ENCODE measurements at regions not wholly inside any gene's neighbourhood (a gene's known extent, or its start where the extent isn't known, plus 50 kb on each side); places are given as distances from the start of the nearest gene placed in this dataset.

DNA sequence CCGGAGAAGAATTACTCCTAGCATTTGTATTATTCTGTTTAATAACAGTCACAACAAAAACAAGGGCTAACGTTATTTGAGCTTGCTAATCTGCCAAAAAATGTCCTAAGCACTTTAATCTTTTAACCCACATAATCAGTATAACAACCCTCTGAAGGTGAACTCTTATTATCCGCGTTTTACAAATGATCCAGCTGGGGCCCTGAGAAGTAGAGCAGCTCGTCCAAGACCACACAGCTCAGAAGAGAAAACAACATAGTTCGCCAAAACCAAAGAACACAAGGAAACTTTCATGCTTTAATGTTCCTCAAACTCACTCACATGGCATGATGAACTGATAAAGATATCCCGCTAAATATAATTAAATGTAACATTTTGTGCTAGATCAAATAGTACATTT lies 159.7 kb upstream of the ZNF236 start:
- Mint-ChIP-seq H3K4me1 (peaks cover 8% of the 10 kb centered on the region), H3K27me3 (ENCODE audit: low read depth) (0 out of 2 replicates have a peak, but pooled peaks cover 3% of the 10 kb centered on the region), H3K36me3 (no peaks in the 10 kb centered on the region), H3K4me3 (no peak overlapping the region), H3K9me3 (no peaks in the 10 kb centered on the region), H3K27ac (no peak overlapping the region)
- ChIA-PET POLR2A (no interaction called here), CTCF (no interaction called here)
- DNase-seq (ENCODE audit: low spot score), result no peak
- no peak for ATAC-seq
- TF ChIP-seq MYBL2 (CRISPR knock-in tag; IDR thresholded peaks at IDR 0.05), result no peak
- TF ChIP-seq ZNF317 (CRISPR knock-in tag; IDR thresholded peaks at IDR 0.05; ENCODE audit: borderline replicate concordance, low read depth), result no peak
- TF ChIP-seq SMAD3 (CRISPR knock-in tag; IDR thresholded peaks at IDR 0.05; ENCODE audit: borderline replicate concordance), result no peak
- TF ChIP-seq, protein P1, sequence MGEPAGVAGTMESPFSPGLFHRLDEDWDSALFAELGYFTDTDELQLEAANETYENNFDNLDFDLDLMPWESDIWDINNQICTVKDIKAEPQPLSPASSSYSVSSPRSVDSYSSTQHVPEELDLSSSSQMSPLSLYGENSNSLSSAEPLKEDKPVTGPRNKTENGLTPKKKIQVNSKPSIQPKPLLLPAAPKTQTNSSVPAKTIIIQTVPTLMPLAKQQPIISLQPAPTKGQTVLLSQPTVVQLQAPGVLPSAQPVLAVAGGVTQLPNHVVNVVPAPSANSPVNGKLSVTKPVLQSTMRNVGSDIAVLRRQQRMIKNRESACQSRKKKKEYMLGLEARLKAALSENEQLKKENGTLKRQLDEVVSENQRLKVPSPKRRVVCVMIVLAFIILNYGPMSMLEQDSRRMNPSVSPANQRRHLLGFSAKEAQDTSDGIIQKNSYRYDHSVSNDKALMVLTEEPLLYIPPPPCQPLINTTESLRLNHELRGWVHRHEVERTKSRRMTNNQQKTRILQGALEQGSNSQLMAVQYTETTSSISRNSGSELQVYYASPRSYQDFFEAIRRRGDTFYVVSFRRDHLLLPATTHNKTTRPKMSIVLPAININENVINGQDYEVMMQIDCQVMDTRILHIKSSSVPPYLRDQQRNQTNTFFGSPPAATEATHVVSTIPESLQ (CRISPR knock-in tag; IDR thresholded peaks at IDR 0.05), result no peak

DNA sequence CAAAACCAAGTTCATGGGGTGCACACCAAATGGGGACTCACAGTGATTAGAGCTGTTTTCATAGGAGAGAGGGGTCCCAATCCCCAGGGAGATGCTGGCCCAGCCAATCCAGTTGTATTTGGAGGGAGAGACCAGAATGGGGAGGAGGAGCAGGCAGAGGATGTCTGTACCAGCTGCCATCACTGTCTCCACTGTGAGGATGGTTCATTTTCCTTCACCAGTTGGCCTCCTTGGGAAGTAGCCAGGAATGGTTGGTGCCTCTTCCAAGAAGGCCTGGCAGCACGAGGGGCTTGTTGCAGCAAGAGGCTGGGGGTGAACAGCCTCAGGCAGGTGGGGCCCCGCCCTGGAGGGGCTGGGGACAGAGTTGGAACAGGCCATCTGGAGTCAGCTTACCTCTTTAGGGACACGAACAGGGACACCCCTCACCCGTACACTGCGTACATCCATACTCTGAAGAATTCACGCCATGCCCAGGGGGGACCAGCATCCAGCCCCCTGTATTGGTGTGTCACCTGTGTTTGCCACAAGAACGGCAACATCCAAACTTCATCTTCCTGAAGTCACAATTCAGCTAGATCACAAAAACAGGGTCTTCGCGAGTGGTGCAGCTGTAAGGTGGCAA lies 161.7 kb upstream of the ZNF236 start:
- TF ChIP-seq, protein P2, sequence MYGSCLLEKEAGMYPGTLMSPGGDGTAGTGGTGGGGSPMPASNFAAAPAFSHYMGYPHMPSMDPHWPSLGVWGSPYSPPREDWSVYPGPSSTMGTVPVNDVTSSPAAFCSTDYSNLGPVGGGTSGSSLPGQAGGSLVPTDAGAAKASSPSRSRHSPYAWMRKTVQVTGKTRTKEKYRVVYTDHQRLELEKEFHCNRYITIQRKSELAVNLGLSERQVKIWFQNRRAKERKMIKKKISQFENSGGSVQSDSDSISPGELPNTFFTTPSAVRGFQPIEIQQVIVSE (CRISPR knock-in tag; IDR thresholded peaks at IDR 0.05; ENCODE audit: borderline replicate concordance), result no peak
- TF ChIP-seq, protein P3, sequence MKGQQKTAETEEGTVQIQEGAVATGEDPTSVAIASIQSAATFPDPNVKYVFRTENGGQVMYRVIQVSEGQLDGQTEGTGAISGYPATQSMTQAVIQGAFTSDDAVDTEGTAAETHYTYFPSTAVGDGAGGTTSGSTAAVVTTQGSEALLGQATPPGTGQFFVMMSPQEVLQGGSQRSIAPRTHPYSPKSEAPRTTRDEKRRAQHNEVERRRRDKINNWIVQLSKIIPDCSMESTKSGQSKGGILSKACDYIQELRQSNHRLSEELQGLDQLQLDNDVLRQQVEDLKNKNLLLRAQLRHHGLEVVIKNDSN (CRISPR knock-in tag; IDR thresholded peaks at IDR 0.05), result no peak
- no peak for TF ChIP-seq ZNF317 (CRISPR knock-in tag; IDR thresholded peaks at IDR 0.05; ENCODE audit: borderline replicate concordance, low read depth)
- TF ChIP-seq CREM (CRISPR knock-in tag; IDR thresholded peaks at IDR 0.05), result no peak
- ChIA-PET POLR2A (no interaction called here), CTCF (no interaction called here)
- Mint-ChIP-seq H3K27me3 (ENCODE audit: low read depth) (no peaks in the 10 kb centered on the region), H3K4me1 (peaks cover 15% of the 10 kb centered on the region), H3K36me3 (no peaks in the 10 kb centered on the region), H3K4me3 (no peak overlapping the region), H3K9me3 (no peaks in the 10 kb centered on the region), H3K27ac (no peak overlapping the region)
- ATAC-seq (no peak), DNase-seq (ENCODE audit: low spot score) (no peak)

DNA sequence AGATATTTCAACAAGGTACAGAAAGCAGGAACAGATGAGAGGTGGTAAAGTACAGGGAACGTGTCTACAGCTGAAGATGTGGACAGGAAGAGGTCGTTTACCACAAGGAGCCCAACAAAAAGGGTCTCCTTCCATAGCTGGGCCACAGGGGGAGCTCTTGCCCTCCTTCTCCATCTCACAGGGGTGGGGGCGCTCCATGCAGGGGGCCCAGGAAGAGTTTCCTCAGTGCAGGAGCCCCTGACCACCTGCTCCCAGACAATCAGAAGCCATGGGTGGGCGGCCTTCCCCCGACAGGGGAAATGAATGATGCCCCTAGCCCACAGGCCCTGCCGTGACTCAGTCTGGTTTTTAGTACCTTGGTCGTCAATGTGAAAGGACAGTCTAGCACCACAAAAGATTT lies 163.6 kb upstream of the ZNF516 start:
- CTCF ChIA-PET, result interaction anchor here (0.5 to 3.5 kb wide), 47 partner anchors 8 to 352 kb away, joined by 3 to 58 read pairs (median 5); no protein-coding TSS in a partner anchor
- DNase-seq (ENCODE audit: low spot score), result peak; percentile 83
- TF ChIP-seq, protein P4, sequence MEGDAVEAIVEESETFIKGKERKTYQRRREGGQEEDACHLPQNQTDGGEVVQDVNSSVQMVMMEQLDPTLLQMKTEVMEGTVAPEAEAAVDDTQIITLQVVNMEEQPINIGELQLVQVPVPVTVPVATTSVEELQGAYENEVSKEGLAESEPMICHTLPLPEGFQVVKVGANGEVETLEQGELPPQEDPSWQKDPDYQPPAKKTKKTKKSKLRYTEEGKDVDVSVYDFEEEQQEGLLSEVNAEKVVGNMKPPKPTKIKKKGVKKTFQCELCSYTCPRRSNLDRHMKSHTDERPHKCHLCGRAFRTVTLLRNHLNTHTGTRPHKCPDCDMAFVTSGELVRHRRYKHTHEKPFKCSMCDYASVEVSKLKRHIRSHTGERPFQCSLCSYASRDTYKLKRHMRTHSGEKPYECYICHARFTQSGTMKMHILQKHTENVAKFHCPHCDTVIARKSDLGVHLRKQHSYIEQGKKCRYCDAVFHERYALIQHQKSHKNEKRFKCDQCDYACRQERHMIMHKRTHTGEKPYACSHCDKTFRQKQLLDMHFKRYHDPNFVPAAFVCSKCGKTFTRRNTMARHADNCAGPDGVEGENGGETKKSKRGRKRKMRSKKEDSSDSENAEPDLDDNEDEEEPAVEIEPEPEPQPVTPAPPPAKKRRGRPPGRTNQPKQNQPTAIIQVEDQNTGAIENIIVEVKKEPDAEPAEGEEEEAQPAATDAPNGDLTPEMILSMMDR (IDR thresholded peaks at IDR 0.05), result peak; percentile 63
- TF ChIP-seq, protein P5, sequence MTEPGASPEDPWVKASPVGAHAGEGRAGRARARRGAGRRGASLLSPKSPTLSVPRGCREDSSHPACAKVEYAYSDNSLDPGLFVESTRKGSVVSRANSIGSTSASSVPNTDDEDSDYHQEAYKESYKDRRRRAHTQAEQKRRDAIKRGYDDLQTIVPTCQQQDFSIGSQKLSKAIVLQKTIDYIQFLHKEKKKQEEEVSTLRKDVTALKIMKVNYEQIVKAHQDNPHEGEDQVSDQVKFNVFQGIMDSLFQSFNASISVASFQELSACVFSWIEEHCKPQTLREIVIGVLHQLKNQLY (CRISPR knock-in tag; IDR thresholded peaks at IDR 0.05), result no peak
- TF ChIP-seq ZNF423 (CRISPR knock-in tag; IDR thresholded peaks at IDR 0.05) (peak; percentile 30; the same call in 1 of the 2 replicates), NR2C2 (CRISPR knock-in tag; IDR thresholded peaks at IDR 0.05) (no peak), ZNF671 (CRISPR knock-in tag; IDR thresholded peaks at IDR 0.05) (no peak), CREB1 (CRISPR knock-in tag; IDR thresholded peaks at IDR 0.05) (no peak), GABPB1 (CRISPR knock-in tag; IDR thresholded peaks at IDR 0.05) (no peak)
- TF ChIP-seq, protein P6, sequence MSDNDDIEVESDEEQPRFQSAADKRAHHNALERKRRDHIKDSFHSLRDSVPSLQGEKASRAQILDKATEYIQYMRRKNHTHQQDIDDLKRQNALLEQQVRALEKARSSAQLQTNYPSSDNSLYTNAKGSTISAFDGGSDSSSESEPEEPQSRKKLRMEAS (CRISPR knock-in tag; IDR thresholded peaks at IDR 0.05), result no peak
- TF ChIP-seq, protein P7, sequence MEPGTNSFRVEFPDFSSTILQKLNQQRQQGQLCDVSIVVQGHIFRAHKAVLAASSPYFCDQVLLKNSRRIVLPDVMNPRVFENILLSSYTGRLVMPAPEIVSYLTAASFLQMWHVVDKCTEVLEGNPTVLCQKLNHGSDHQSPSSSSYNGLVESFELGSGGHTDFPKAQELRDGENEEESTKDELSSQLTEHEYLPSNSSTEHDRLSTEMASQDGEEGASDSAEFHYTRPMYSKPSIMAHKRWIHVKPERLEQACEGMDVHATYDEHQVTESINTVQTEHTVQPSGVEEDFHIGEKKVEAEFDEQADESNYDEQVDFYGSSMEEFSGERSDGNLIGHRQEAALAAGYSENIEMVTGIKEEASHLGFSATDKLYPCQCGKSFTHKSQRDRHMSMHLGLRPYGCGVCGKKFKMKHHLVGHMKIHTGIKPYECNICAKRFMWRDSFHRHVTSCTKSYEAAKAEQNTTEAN (CRISPR knock-in tag; IDR thresholded peaks at IDR 0.05), result no peak
- Mint-ChIP-seq H3K9me3 (no peaks in the 10 kb centered on the region), H3K4me3 (no peak overlapping the region), H3K27me3 (ENCODE audit: low read depth) (no peaks in the 10 kb centered on the region), H3K27ac (no peak overlapping the region), H3K36me3 (no peaks in the 10 kb centered on the region), H3K4me1 (peaks cover 15% of the 10 kb centered on the region)
- POLR2A ChIA-PET, result no interaction called here
- ATAC-seq, result peak; percentile 94
